GM23248 (cell line): ENCODE measurements at regions not wholly inside any gene's neighbourhood (a gene's known extent, or its start where the extent isn't known, plus 50 kb on each side); places are given as distances from the start of the nearest gene placed in this dataset.

Experiments
- DNase-seq: peaks from one replicate; pipeline ENCODE4 v3.0.0-alpha.2; 2015
- H2AFZ ChIP-seq: fragments of 200-600 bp; sonication (generic); 2 replicates; pipeline ENCODE4 v1.6.1; 2016; ENCODE audit warnings: antibody characterized with exemption
- H3F3A ChIP-seq: fragments of 200-600 bp; sonication (generic); 2 replicates; pipeline ENCODE4 v1.6.1; 2016; ENCODE audit warnings: mild to moderate bottlenecking, antibody characterized with exemption, mixed run types; ENCODE audit not compliant: insufficient read depth
- H3K27ac ChIP-seq: fragments of 200-600 bp; sonication (generic); 2 replicates; pipeline ENCODE4 v1.5.1; 2016; ENCODE audit warnings: mild to moderate bottlenecking
- H3K27me3 ChIP-seq: fragments of 200-600 bp; sonication (generic); replicated peaks from 2 replicates; pipeline ENCODE4 v1.6.1; 2016; ENCODE audit warnings: mild to moderate bottlenecking; ENCODE audit not compliant: insufficient read depth
- H3K36me3 ChIP-seq: fragments of 200-600 bp; sonication (generic); 2 replicates; pipeline ENCODE4 v1.6.1; 2016; ENCODE audit warnings: low read depth, mild to moderate bottlenecking
- H3K4me1 ChIP-seq: fragments of 200-600 bp; sonication (generic); 2 replicates; pipeline ENCODE4 v1.6.1; 2016; ENCODE audit warnings: mild to moderate bottlenecking; ENCODE audit not compliant: insufficient read depth
- H3K4me2 ChIP-seq: fragments of 200-600 bp; sonication (generic); one replicate; pipeline ENCODE4 v1.6.1; 2016; ENCODE audit warnings: mild to moderate bottlenecking; ENCODE audit not compliant: unreplicated experiment
- H3K4me3 ChIP-seq: fragments of 200-600 bp; sonication (generic); 2 replicates; pipeline ENCODE4 v1.5.1; 2016; ENCODE audit warnings: mild to moderate bottlenecking
- H3K79me2 ChIP-seq: fragments of 200-600 bp; sonication (generic); 2 replicates; pipeline ENCODE4 v1.6.1; 2016; ENCODE audit warnings: mild to moderate bottlenecking; ENCODE audit not compliant: insufficient read depth
- H3K9ac ChIP-seq: fragments of 200-600 bp; sonication (generic); 2 replicates; pipeline ENCODE4 v1.6.1; 2016; ENCODE audit warnings: mild to moderate bottlenecking
- H3K9me2 ChIP-seq: fragments of 200-600 bp; sonication (generic); 2 replicates; pipeline ENCODE4 v1.6.1; 2016; ENCODE audit warnings: mixed run types, mild to moderate bottlenecking, moderate library complexity; ENCODE audit not compliant: insufficient read depth
- H3K9me3 ChIP-seq: fragments of 200-600 bp; sonication (generic); one replicate; pipeline ENCODE4 v1.6.1; 2017; ENCODE audit warnings: low read depth
- H4K20me1 ChIP-seq: fragments of 200-600 bp; sonication (generic); 2 replicates; pipeline ENCODE4 v1.6.0; 2016; ENCODE audit not compliant: insufficient read depth
- EZH2 ChIP-seq: fragments of 200-600 bp; sonication (generic); IDR thresholded peaks from 2 replicates; pipeline ENCODE4 v1.6.1; 2018; ENCODE audit warnings: antibody characterized with exemption, mild to moderate bottlenecking; ENCODE audit not compliant: insufficient read depth, poor library complexity, severe bottlenecking
- EZH2phosphoT487 ChIP-seq: fragments of 200-600 bp; sonication (generic); IDR thresholded peaks from 2 replicates; pipeline ENCODE4 v1.6.1; 2018; ENCODE audit warnings: antibody characterized with exemption, moderate library complexity, mild to moderate bottlenecking, low read depth; ENCODE audit not compliant: insufficient read depth
- WGBS, 2 experiments: methylation state at CpG; one replicate each; pipeline ENCODE4 v1.1.6; 2015 to 2017; ENCODE audit warnings: low lambda C conversion rate in 2 of 2, low coverage in 1 of 2; ENCODE audit errors: missing lambda C conversion rate in 2 of 2; 5-methylcytosine and 5-hydroxymethylcytosine counted together
- in situ Hi-C: fragments of 300-500 bp; cut with MboI; formaldehyde crosslinking; loops from 2 replicates; pipeline ENCODE4 v1.15.0; 2020

GRCh38 chr4:36997727-36998126 lies 246.8 kb upstream of the NWD2 start:
- no peaks in the 10 kb centered on the region for H3K27me3 ChIP-seq
- H2AFZ ChIP-seq = no peak overlapping the region
- no peak overlapping the region for H3K4me2 ChIP-seq

GRCh38 chr4:37000281-37000680 lies 244.3 kb upstream of the NWD2 start:
- DNase-seq = no peak
- 22 to 33% methylated on average over 2 of the region's 2 CpGs for WGBS, 2 experiments
- in situ Hi-C loops = loop anchor here (25.0 kb wide), 1 partner anchor 88 kb away; no protein-coding TSS in a partner anchor

More at GRCh38 chr4:36997727-36998126, 246.8 kb upstream of the NWD2 start:
- Histone ChIP-seq H3K9me2 (no peaks in the 10 kb centered on the region), H3K27ac (no peak overlapping the region), H3K4me3 (no peak overlapping the region), H3K4me1 (no peaks in the 10 kb centered on the region), H3K9me3 (no peaks in the 10 kb centered on the region), H3K79me2 (no peaks in the 10 kb centered on the region), H3K9ac (no peak overlapping the region), H3F3A (no peaks in the 10 kb centered on the region), H4K20me1 (no peaks in the 10 kb centered on the region), H3K36me3 (no peaks in the 10 kb centered on the region)
- no peak for TF ChIP-seq EZH2phosphoT487
- no peak for TF ChIP-seq EZH2
- no peak for DNase-seq
- in situ Hi-C loops = no loop called here
- 4 to 8% methylated on average over 3 of the region's 3 CpGs for WGBS, 2 experiments

GRCh38 chr4:37001688-37002436 lies 242.7 kb upstream of the NWD2 start:
- WGBS, 2 experiments = 52 to 62% methylated on average over 23 to 30 of the region's 30 CpGs
- no peaks in the 10 kb centered on the region for H3K4me1 ChIP-seq
- no peak overlapping the region for H3K9ac ChIP-seq
- H3K36me3 ChIP-seq = no peaks in the 10 kb centered on the region
- in situ Hi-C loops = loop anchor here (25.0 kb wide), 1 partner anchor 90 kb away; no protein-coding TSS in a partner anchor
- no peak overlapping the region for H3K27ac ChIP-seq
- H3K4me3 ChIP-seq = no peak overlapping the region
- no peaks in the 10 kb centered on the region for H3K27me3 ChIP-seq
- no peaks in the 10 kb centered on the region for H3K9me2 ChIP-seq
- H2AFZ ChIP-seq = no peak overlapping the region
- no peaks in the 10 kb centered on the region for H3K9me3 ChIP-seq
- H4K20me1 ChIP-seq = no peaks in the 10 kb centered on the region
- TF ChIP-seq EZH2 (no peak), EZH2phosphoT487 (no peak)
- no peaks in the 10 kb centered on the region for H3F3A ChIP-seq
- DNase-seq = no peak
- no peaks in the 10 kb centered on the region for H3K79me2 ChIP-seq
- no peak overlapping the region for H3K4me2 ChIP-seq

More at GRCh38 chr4:37000281-37000680, 244.3 kb upstream of the NWD2 start:
- no peaks in the 10 kb centered on the region for H3K36me3 ChIP-seq
- H3K4me2 ChIP-seq = no peak overlapping the region
- H3K9ac ChIP-seq = no peak overlapping the region
- H3K79me2 ChIP-seq = no peaks in the 10 kb centered on the region
- no peaks in the 10 kb centered on the region for H3K4me1 ChIP-seq
- no peak overlapping the region for H3K4me3 ChIP-seq
- H2AFZ ChIP-seq = no peak overlapping the region
- H3K27ac ChIP-seq = no peak overlapping the region
- H3K9me3 ChIP-seq = no peaks in the 10 kb centered on the region
- H4K20me1 ChIP-seq = no peaks in the 10 kb centered on the region
- TF ChIP-seq EZH2 (no peak), EZH2phosphoT487 (no peak)
- no peaks in the 10 kb centered on the region for H3F3A ChIP-seq
- no peaks in the 10 kb centered on the region for H3K9me2 ChIP-seq
- no peaks in the 10 kb centered on the region for H3K27me3 ChIP-seq

- no peaks in the 10 kb centered on the region for H3K9me3 ChIP-seq
- H4K20me1 ChIP-seq = no peaks in the 10 kb centered on the region
- no peaks in the 10 kb centered on the region for H3K9me2 ChIP-seq
- no peak overlapping the region for H3K4me2 ChIP-seq
- DNase-seq = no peak
- no peak overlapping the region for H3K9ac ChIP-seq
- no peak overlapping the region for H3K4me3 ChIP-seq
- no peak overlapping the region for H3K27ac ChIP-seq
- TF ChIP-seq EZH2 (no peak), EZH2phosphoT487 (no peak)
- no peaks in the 10 kb centered on the region for H3K79me2 ChIP-seq
- no peaks in the 10 kb centered on the region for H3K4me1 ChIP-seq
- 2 to 5% methylated on average over 2 of the region's 2 CpGs for WGBS, 2 experiments
- no peaks in the 10 kb centered on the region for H3K36me3 ChIP-seq
- H3K27me3 ChIP-seq = no peaks in the 10 kb centered on the region
- H3F3A ChIP-seq = no peaks in the 10 kb centered on the region
- H2AFZ ChIP-seq = no peak overlapping the region
- in situ Hi-C loops = loop anchor here (25.0 kb wide), 1 partner anchor 90 kb away; no protein-coding TSS in a partner anchor
Measured at GRCh38 chr4:37002625-37003024, 241.9 kb upstream of the NWD2 start.
